Neural cell (in vitro differentiated cells): ENCODE measurements at regions not wholly inside any gene's neighbourhood (a gene's known extent, or its start where the extent isn't known, plus 50 kb on each side); places are given as distances from the start of the nearest gene placed in this dataset.

Experiments used
- H2AFZ ChIP-seq: fragments of 200-600, 300-800 bp; sonication (generic), shearing (Covaris generic); 2 replicates; pipeline ENCODE4 v1.6.0; 2014; ENCODE audit warnings: low read depth, mild to moderate bottlenecking, antibody characterized with exemption, low read length, moderate library complexity
- H3F3A ChIP-seq: fragments of 200-600 bp; shearing (Covaris generic); 2 replicates; pipeline ENCODE4 v1.6.1; 2016; ENCODE audit warnings: mild to moderate bottlenecking, moderate library complexity, mixed read lengths, antibody characterized with exemption, low read length; ENCODE audit not compliant: insufficient read depth, poor library complexity, severe bottlenecking
- H3K27ac ChIP-seq: fragments of 200-600, 300-800 bp; sonication (generic), shearing (Covaris generic); 2 replicates; pipeline ENCODE4 v1.5.1; 2014; ENCODE audit warnings: mild to moderate bottlenecking, low read length, moderate library complexity
- H3K27me3 ChIP-seq: fragments of 300-800, 200-600 bp; sonication (generic), shearing (Covaris generic); 2 replicates; pipeline ENCODE4 v1.6.0; 2014; ENCODE audit warnings: mild to moderate bottlenecking, low read depth, low read length, moderate library complexity; ENCODE audit not compliant: insufficient read depth
- H3K36me3 ChIP-seq: fragments of 300-800, 200-600 bp; sonication (generic), shearing (Covaris generic); 2 replicates; pipeline ENCODE4 v1.5.1; 2014; ENCODE audit warnings: mild to moderate bottlenecking, antibody characterized with exemption, low read length, moderate library complexity; ENCODE audit not compliant: insufficient read depth
- H3K4me2 ChIP-seq: fragments of 300-800, 200-600 bp; sonication (generic), shearing (Covaris generic); 2 replicates; pipeline ENCODE4 v1.6.0; 2014; ENCODE audit warnings: mild to moderate bottlenecking, low read length
- H3K4me3 ChIP-seq: fragments of 300-800, 200-600 bp; sonication (generic), shearing (Covaris generic); 2 replicates; pipeline ENCODE4 v1.5.1; 2014; ENCODE audit warnings: mild to moderate bottlenecking, low read length, moderate library complexity
- H3K79me2 ChIP-seq: fragments of 200-600 bp; shearing (Covaris generic); replicated peaks from 2 replicates; pipeline ENCODE4 v1.6.0; 2014; ENCODE audit warnings: mild to moderate bottlenecking, low read length, moderate library complexity; ENCODE audit not compliant: insufficient read depth
- H3K9ac ChIP-seq: fragments of 300-800, 200-600 bp; sonication (generic), shearing (Covaris generic); 2 replicates; pipeline ENCODE4 v1.6.1; 2016; ENCODE audit warnings: mild to moderate bottlenecking, low read length, mixed read lengths
- H3K9me2 ChIP-seq: fragments of 200-600 bp; shearing (Covaris generic); 2 replicates; pipeline ENCODE4 v1.6.1; 2016; ENCODE audit warnings: mild to moderate bottlenecking, low read length, mixed read lengths; ENCODE audit not compliant: insufficient read depth
- H3K9me3 ChIP-seq: fragments of 200-600, 300-800 bp; sonication (generic), shearing (Covaris generic); 2 replicates; pipeline ENCODE4 v1.6.1; 2016; ENCODE audit warnings: mild to moderate bottlenecking, mixed run types, low read length, moderate library complexity, mixed read lengths
- H4K20me1 ChIP-seq: fragments of 200-600 bp; shearing (Covaris generic); 2 replicates; pipeline ENCODE4 v1.6.1; 2016; ENCODE audit warnings: mild to moderate bottlenecking, mixed run types; ENCODE audit not compliant: insufficient read depth
- EP300 ChIP-seq: fragments of 450-650 bp; conservative IDR thresholded peaks from 2 replicates; pipeline ENCODE4 v1.6.1; 2014; ENCODE audit warnings: antibody characterized with exemption, mild to moderate bottlenecking, moderate library complexity; ENCODE audit not compliant: poor library complexity, severe bottlenecking
- EZH2 ChIP-seq: fragments of 200-600, 300-800 bp; shearing (Covaris generic), sonication (generic); IDR thresholded peaks from 2 replicates; pipeline ENCODE4 v1.6.1; 2014; ENCODE audit warnings: antibody characterized with exemption, low read length, borderline replicate concordance, mild to moderate bottlenecking; ENCODE audit not compliant: insufficient read depth, poor library complexity, severe bottlenecking
- MXI1 ChIP-seq: fragments of 450-650 bp; conservative IDR thresholded peaks from 2 replicates; pipeline ENCODE4 v1.6.1; 2014; ENCODE audit warnings: antibody characterized with exemption, mild to moderate bottlenecking; ENCODE audit not compliant: poor library complexity, severe bottlenecking
- POLR2AphosphoS5 ChIP-seq: IDR thresholded peaks from 2 replicates; pipeline ENCODE4 v1.6.1; 2012
- RAD21 ChIP-seq: fragments of 450-650 bp; conservative IDR thresholded peaks from 2 replicates; pipeline ENCODE4 v1.6.1; 2014; ENCODE audit warnings: antibody characterized with exemption, mild to moderate bottlenecking, moderate library complexity
- SMC3 ChIP-seq: fragments of 450-650 bp; conservative IDR thresholded peaks from 2 replicates; pipeline ENCODE4 v1.6.1; 2014; ENCODE audit warnings: antibody characterized with exemption, mild to moderate bottlenecking, moderate library complexity; ENCODE audit not compliant: poor library complexity
- TAF1 ChIP-seq: IDR thresholded peaks from 2 replicates; pipeline ENCODE4 v1.6.1; 2012; ENCODE audit warnings: low read depth
- TF ChIP-seq, protein P1 (sequence below): IDR thresholded peaks from 2 replicates; pipeline ENCODE4 v1.6.1; 2012; ENCODE audit warnings: borderline replicate concordance
- TF ChIP-seq, protein P2 (sequence below): fragments of 450-650 bp; IDR thresholded peaks from 2 replicates; pipeline ENCODE4 v1.5.1; 2014; ENCODE audit warnings: antibody characterized with exemption, mild to moderate bottlenecking, moderate library complexity; ENCODE audit not compliant: poor library complexity, severe bottlenecking

DNA sequence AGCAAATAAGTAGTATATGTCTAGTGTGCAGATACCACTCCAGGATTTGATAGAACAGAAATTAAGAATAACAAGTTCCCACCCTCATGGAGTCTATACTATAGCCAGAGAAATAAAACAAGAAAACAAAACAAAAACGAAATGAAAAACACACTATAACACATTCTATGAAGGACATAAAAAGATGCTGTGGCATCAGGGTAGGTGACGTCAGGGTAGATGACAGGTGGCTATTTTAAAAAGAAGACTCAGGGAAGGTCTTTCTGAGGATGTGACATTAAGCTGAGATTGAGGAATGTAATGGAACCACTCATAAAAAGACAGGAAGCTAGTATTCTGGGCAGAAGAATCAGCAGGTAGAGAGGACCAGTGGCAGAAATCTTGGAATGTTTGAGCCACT is 469.6 kb downstream of the RAP2B start:
- H3K9me3 ChIP-seq: no peaks in the 10 kb centered on the region
- H3K9me2 ChIP-seq: no peaks in the 10 kb centered on the region
- no peaks in the 10 kb centered on the region for H3K79me2 ChIP-seq
- TF ChIP-seq SMC3: no peak
- TF ChIP-seq EP300: no peak
- TF ChIP-seq, protein P1, sequence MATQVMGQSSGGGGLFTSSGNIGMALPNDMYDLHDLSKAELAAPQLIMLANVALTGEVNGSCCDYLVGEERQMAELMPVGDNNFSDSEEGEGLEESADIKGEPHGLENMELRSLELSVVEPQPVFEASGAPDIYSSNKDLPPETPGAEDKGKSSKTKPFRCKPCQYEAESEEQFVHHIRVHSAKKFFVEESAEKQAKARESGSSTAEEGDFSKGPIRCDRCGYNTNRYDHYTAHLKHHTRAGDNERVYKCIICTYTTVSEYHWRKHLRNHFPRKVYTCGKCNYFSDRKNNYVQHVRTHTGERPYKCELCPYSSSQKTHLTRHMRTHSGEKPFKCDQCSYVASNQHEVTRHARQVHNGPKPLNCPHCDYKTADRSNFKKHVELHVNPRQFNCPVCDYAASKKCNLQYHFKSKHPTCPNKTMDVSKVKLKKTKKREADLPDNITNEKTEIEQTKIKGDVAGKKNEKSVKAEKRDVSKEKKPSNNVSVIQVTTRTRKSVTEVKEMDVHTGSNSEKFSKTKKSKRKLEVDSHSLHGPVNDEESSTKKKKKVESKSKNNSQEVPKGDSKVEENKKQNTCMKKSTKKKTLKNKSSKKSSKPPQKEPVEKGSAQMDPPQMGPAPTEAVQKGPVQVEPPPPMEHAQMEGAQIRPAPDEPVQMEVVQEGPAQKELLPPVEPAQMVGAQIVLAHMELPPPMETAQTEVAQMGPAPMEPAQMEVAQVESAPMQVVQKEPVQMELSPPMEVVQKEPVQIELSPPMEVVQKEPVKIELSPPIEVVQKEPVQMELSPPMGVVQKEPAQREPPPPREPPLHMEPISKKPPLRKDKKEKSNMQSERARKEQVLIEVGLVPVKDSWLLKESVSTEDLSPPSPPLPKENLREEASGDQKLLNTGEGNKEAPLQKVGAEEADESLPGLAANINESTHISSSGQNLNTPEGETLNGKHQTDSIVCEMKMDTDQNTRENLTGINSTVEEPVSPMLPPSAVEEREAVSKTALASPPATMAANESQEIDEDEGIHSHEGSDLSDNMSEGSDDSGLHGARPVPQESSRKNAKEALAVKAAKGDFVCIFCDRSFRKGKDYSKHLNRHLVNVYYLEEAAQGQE: no peak
- TF ChIP-seq TAF1: no peak
- TF ChIP-seq RAD21: no peak
- no peak for TF ChIP-seq EZH2
- no peak for TF ChIP-seq MXI1
- TF ChIP-seq, protein P2, sequence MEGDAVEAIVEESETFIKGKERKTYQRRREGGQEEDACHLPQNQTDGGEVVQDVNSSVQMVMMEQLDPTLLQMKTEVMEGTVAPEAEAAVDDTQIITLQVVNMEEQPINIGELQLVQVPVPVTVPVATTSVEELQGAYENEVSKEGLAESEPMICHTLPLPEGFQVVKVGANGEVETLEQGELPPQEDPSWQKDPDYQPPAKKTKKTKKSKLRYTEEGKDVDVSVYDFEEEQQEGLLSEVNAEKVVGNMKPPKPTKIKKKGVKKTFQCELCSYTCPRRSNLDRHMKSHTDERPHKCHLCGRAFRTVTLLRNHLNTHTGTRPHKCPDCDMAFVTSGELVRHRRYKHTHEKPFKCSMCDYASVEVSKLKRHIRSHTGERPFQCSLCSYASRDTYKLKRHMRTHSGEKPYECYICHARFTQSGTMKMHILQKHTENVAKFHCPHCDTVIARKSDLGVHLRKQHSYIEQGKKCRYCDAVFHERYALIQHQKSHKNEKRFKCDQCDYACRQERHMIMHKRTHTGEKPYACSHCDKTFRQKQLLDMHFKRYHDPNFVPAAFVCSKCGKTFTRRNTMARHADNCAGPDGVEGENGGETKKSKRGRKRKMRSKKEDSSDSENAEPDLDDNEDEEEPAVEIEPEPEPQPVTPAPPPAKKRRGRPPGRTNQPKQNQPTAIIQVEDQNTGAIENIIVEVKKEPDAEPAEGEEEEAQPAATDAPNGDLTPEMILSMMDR: no peak
- no peak for TF ChIP-seq POLR2AphosphoS5
- no peaks in the 10 kb centered on the region for H3K36me3 ChIP-seq
- H3K4me2 ChIP-seq: no peak overlapping the region
- no peaks in the 10 kb centered on the region for H3F3A ChIP-seq
- no peak overlapping the region for H3K4me3 ChIP-seq
- H4K20me1 ChIP-seq: no peaks in the 10 kb centered on the region
- H3K9ac ChIP-seq: no peak overlapping the region
- H3K27me3 ChIP-seq: no peaks in the 10 kb centered on the region
- no peak overlapping the region for H3K27ac ChIP-seq
- no peak overlapping the region for H2AFZ ChIP-seq

DNA sequence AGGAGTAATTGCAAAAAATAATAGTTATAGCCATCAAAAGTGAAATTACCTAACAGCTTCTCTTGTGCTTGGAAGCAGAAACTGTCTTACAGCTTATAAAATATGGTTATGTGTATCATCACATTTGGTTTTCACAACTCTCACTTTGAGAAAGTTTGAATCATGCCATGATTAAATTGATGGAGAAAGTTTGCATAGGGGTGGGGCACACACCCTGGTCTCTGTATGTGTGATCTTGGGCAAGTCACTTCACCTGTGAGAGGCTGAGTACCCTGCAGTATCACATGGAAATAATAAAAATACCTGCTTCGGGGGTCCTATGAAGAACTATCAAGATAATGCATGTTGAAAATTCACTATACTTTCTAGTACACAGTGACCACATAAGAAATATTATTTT is 471.4 kb downstream of the RAP2B start:
- Histone ChIP-seq H3K4me3 (no peak overlapping the region), H3K9me3 (no peaks in the 10 kb centered on the region), H3K9me2 (no peaks in the 10 kb centered on the region), H3F3A (no peaks in the 10 kb centered on the region), H4K20me1 (no peaks in the 10 kb centered on the region), H3K36me3 (no peaks in the 10 kb centered on the region), H3K9ac (no peak overlapping the region), H3K27me3 (no peaks in the 10 kb centered on the region), H2AFZ (no peak overlapping the region), H3K79me2 (no peaks in the 10 kb centered on the region), H3K27ac (no peak overlapping the region), H3K4me2 (no peak overlapping the region)
- TF ChIP-seq MXI1 (no peak), TAF1 (no peak), POLR2AphosphoS5 (no peak), EP300 (no peak), SMC3 (no peak), EZH2 (no peak)
- TF ChIP-seq, protein P2: no peak
- TF ChIP-seq, protein P1: no peak
